Psoas muscle (tissue), 7 donors: ENCODE measurements at regions not wholly inside any gene's neighbourhood (a gene's known extent, or its start where the extent isn't known, plus 50 kb on each side); places are given as distances from the start of the nearest gene placed in this dataset.

Experiments used
- ATAC-seq, 4 donors: fragments of 200-7000 bp; cut with Tn5 transposase; one replicate each; pipeline ENCODE4 v1.9.1; 2020; ENCODE audit warnings: moderate library complexity in 3 of 4, mild to moderate bottlenecking in 2 of 4
- DNase-seq, 2 donors: peaks; one replicate each; pipeline ENCODE4 v3.0.0-alpha.2; 2020
- H3K27ac ChIP-seq: fragments of 200-600 bp; one replicate; pipeline ENCODE4 v1.8.0; 2022
- H3K27me3 ChIP-seq, 3 donors: fragments of 200-600 bp in 1 of 3; one replicate each; pipeline versions ENCODE4 v1.6.1 to v1.8.0; 2013 to 2022; ENCODE audit warnings: low read length in 2 of 3, mild to moderate bottlenecking in 2 of 3, moderate library complexity in 1 of 3; ENCODE audit not compliant: insufficient read depth in 3 of 3
- H3K36me3 ChIP-seq, 2 donors: fragments of 200-600 bp in 1 of 2; one replicate each; pipeline versions ENCODE4 v1.6.1 to v1.8.0; 2013 to 2022; ENCODE audit warnings: low read depth in 1 of 2, mild to moderate bottlenecking in 1 of 2, moderate library complexity in 1 of 2; ENCODE audit not compliant: insufficient read depth in 1 of 2
- H3K4me1 ChIP-seq: fragments of 200-600 bp; one replicate; pipeline ENCODE4 v1.8.0; 2022
- H3K4me3 ChIP-seq: fragments of 200-600 bp; one replicate; pipeline ENCODE4 v1.8.0; 2022; ENCODE audit warnings: mild to moderate bottlenecking
- H3K9me3 ChIP-seq: fragments of 200-600 bp; one replicate; pipeline ENCODE4 v1.8.0; 2022
- CTCF ChIP-seq: fragments of 200-600 bp; IDR thresholded peaks from one replicate; pipeline ENCODE4 v1.8.0; 2022; ENCODE audit warnings: antibody characterized with exemption
- WGBS, 3 donors: extraction: QIAGEN DNeasy Blood & Tissue Kit; methylation state at CpG; one replicate each; pipeline versions ENCODE4 v1.1.6 to v1.1.7; 2013; 5-methylcytosine and 5-hydroxymethylcytosine counted together
- intact Hi-C, 2 donors: fragments of 100-400 bp; cut with DNase I; formaldehyde crosslinking; loops; one replicate each; pipeline versions ENCODE4 v1.11.0 to v1.14.2; 2022
- donor health status: healthy with polysubstance abuse.
- donor health status: DM: no; HTN: no; CAD: no; lungs with moderate emphysema.
- donor health status: Bipolar disorder and iron deficiency.
- donor health status: healthy.
- donor health status: DM: yes; HTN: yes; CAD: no.
- donor health status: DM: no; HTN: no; CAD: no.
- donor health status: DM: yes; HTN: yes; CAD: no.

- no peak overlapping the region for H3K27ac ChIP-seq
- H3K9me3 ChIP-seq: no peaks in the 10 kb centered on the region
- TF ChIP-seq CTCF: no peak
- no peaks in the 10 kb centered on the region for H3K4me1 ChIP-seq
- no peak for ATAC-seq
- WGBS, 3 donors: 39 to 44% (median 43%) methylated on average over 6 of the region's 6 CpGs
- intact Hi-C loops: no loop called here
- no peak for DNase-seq
- H3K36me3 ChIP-seq: no peaks in the 10 kb centered on the region
- H3K4me3 ChIP-seq: no peak overlapping the region
- H3K27me3 ChIP-seq: peaks cover 0 to 1% (median 0%) of the 10 kb centered on the region in 3 donors
Observed at GRCh38 chr20:10731190-10731965, 57.6 kb upstream of the JAG1 start.

GRCh38 chr20:10733122-10733521, 59.3 kb upstream of the JAG1 start:
- no peak overlapping the region for H3K4me3 ChIP-seq
- no peak for TF ChIP-seq CTCF
- H3K9me3 ChIP-seq: no peaks in the 10 kb centered on the region
- WGBS, 3 donors: 95 to 100% (median 100%) methylated on average over 1 of the region's 1 CpG
- H3K36me3 ChIP-seq: no peaks in the 10 kb centered on the region
- peaks cover 0 to 1% (median 0%) of the 10 kb centered on the region in 3 donors for H3K27me3 ChIP-seq
- no peak for DNase-seq
- H3K27ac ChIP-seq: no peak overlapping the region
- no peak for ATAC-seq
- H3K4me1 ChIP-seq: no peaks in the 10 kb centered on the region
- intact Hi-C loops: no loop called here

GRCh38 chr20:10735195-10735949, 61.6 kb upstream of the JAG1 start:
- Histone ChIP-seq H3K27ac (no peak overlapping the region), H3K4me3 (no peak overlapping the region), H3K27me3 (no peaks in the 10 kb centered on the region), H3K4me1 (no peaks in the 10 kb centered on the region), H3K9me3 (no peaks in the 10 kb centered on the region), H3K36me3 (no peaks in the 10 kb centered on the region)
- no peak for ATAC-seq
- no peak for TF ChIP-seq CTCF
- intact Hi-C loops: no loop called here
- no peak for DNase-seq
- 68 to 79% (median 76%) methylated on average over 14 of the region's 14 CpGs for WGBS, 3 donors

- no peaks in the 10 kb centered on the region for H3K4me1 ChIP-seq
- no peaks in the 10 kb centered on the region for H3K9me3 ChIP-seq
- peak overlapping the region; percentile 46 for H3K4me3 ChIP-seq
- WGBS, 3 donors: 18 to 31% (median 22%) methylated on average over 1 of the region's 1 CpG
- intact Hi-C loops: no loop called here
- ATAC-seq: no peak
- H3K36me3 ChIP-seq: no peaks in the 10 kb centered on the region
- DNase-seq: no peak
- H3K27me3 ChIP-seq: no peaks in the 10 kb centered on the region
- no peak overlapping the region for H3K27ac ChIP-seq
- TF ChIP-seq CTCF: no peak
Observed at GRCh38 chr20:10739134-10739533, 65.3 kb upstream of the JAG1 start.
